Activated CD4-positive, alpha-beta T cell treated with anti-CD3 and anti-CD28 coated beads, Interleukin-2, amount 10 ng/mL, durations not matched to agents 7 days and 5 days (primary cell): ENCODE measurements at regions not wholly inside any gene's neighbourhood (a gene's known extent, or its start where the extent isn't known, plus 50 kb on each side); places are given as distances from the start of the nearest gene placed in this dataset.
"Not testable (repeated sequence)": the region's sequence is repeated elsewhere in the genome, so short reads cannot be mapped to it uniquely, and the experiment has no call there.

Experiments used
- CTCF ChIA-PET: fragments of 350-600 bp; sonication (Branson Sonifier 250); formaldehyde crosslinking; loops from one replicate; lab custom pipeline; 2021; ENCODE audit warnings: antibody characterized with exemption; lab: Charles Lee
- POLR2A ChIA-PET: fragments of 350-600 bp; sonication (Branson Sonifier 250); formaldehyde crosslinking; loops from one replicate; lab custom pipeline; 2021; ENCODE audit warnings: antibody characterized with exemption; lab: Charles Lee
- DNase-seq: peaks from one replicate; pipeline ENCODE4 v3.0.0-alpha.2; 2020
- H3K27ac Mint-ChIP-seq: one replicate; pipeline ENCODE4 v1.8.0; 2021; ENCODE audit warnings: mild to moderate bottlenecking, moderate library complexity, mixed read lengths
- H3K27me3 Mint-ChIP-seq: one replicate; pipeline ENCODE4 v1.8.0; 2021; ENCODE audit warnings: mixed read lengths
- H3K36me3 Mint-ChIP-seq: one replicate; pipeline ENCODE4 v1.8.0; 2021; ENCODE audit warnings: low read depth, mixed read lengths
- H3K4me1 Mint-ChIP-seq: one replicate; pipeline ENCODE4 v1.8.0; 2021; ENCODE audit warnings: mixed read lengths
- H3K4me3 Mint-ChIP-seq: one replicate; pipeline ENCODE4 v1.8.0; 2021; ENCODE audit warnings: mild to moderate bottlenecking, moderate library complexity, mixed read lengths
- H3K9me3 Mint-ChIP-seq: one replicate; pipeline ENCODE4 v1.8.0; 2021; ENCODE audit warnings: mixed read lengths

DNA sequence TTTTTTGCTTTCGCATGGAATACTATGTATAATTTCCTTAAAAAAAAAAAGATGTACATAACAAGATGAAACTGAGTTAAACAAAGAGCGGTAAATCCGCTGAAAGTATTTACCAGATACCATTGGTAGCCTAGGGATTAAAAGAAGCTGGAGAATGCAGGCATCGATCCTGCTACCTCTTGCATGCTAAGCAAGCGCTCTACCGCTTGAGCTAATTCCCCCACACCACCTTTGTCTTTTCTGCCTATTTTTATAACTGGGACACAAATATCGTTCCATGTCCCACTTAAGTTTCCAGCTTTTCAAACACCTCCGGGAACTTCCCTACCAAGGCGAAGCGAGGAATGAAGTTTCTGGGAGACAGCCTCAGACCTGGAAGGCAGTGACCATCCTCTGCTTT lies 498.4 kb downstream of the PRIM2 start:
- POLR2A ChIA-PET, H3K4me1 Mint-ChIP-seq, H3K27ac Mint-ChIP-seq, DNase-seq, H3K4me3 Mint-ChIP-seq, H3K36me3 Mint-ChIP-seq, H3K9me3 Mint-ChIP-seq: not testable (repeated sequence)
- CTCF ChIA-PET, result interaction anchor here (0.6 kb wide), 1 partner anchor 29 kb away, joined by 3 read pairs; no protein-coding TSS in a partner anchor
- peaks cover 36% of the 10 kb centered on the region for H3K27me3 Mint-ChIP-seq

DNA sequence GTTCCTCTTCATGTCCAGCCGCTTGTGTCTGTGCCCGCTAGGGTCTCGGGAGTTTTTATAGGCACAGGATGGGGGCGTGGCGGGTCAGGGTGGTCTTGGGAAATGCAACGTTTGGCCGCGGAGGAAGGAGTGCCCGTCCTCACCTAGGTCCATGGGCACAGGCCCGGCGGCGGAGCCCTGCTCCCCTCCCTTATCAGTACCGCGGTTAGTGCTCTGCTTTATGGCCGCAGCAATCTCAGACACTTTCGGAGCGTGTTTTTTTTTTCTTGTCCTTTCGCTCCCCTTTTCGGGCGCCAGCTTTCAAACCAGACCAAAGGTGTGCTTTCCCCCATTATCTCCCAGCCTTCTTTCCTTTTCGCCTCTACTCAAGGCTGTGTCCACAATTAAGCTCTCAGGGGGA lies 503.9 kb downstream of the PRIM2 start:
- H3K4me3 Mint-ChIP-seq, DNase-seq, H3K9me3 Mint-ChIP-seq, H3K4me1 Mint-ChIP-seq, POLR2A ChIA-PET, H3K36me3 Mint-ChIP-seq, H3K27ac Mint-ChIP-seq, CTCF ChIA-PET: not testable (repeated sequence)
- peaks cover 40% of the 10 kb centered on the region for H3K27me3 Mint-ChIP-seq

DNA sequence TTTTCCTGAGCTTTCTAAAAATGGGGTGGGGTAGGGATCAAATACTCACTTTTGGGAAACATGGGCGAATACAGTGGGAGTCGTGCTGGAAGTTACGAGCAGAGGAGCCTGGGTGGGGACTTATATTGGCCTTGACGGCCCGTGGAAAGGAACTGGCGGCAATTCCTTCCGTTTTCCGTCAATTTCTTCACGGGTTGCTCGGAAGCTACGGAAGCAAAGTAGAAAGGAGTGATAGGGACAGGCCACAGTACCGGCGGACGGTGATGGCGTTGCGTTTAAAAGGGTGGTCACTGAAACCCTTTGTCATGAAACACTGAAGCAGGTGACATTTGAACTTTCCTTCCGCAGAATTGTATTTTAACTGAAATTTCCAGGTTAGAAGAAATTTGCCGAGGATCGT lies 505.0 kb downstream of the PRIM2 start:
- H3K4me1 Mint-ChIP-seq, H3K9me3 Mint-ChIP-seq, POLR2A ChIA-PET, DNase-seq, CTCF ChIA-PET, H3K36me3 Mint-ChIP-seq: not testable (repeated sequence)
- Mint-ChIP-seq H3K27ac (peak overlapping the region; percentile 62), H3K27me3 (peaks cover 34% of the 10 kb centered on the region), H3K4me3 (peak overlapping the region; percentile 10)

DNA sequence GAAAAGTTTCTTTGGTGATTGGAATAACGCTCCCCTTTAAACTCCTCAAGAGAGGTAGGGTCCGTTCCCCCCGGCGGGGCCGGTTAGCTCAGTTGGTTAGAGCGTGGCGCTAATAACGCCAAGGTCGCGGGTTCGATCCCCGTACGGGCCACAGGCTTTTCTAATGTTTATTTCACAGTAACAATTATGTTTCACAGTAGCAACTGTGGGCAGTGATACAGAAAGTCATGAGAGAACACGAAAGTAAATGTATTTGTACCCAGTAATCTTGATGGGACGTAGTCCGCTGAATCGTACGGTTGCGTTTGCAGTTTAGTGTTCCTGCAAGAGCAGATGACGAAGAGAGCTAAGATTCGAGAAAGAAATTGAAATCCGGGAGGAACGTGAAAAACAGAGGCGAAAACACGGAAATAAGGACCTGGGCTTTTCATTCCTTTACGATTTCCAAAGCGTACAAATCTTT lies 505.5 kb downstream of the PRIM2 start:
- no peak for DNase-seq
- no peak overlapping the region for H3K4me3 Mint-ChIP-seq
- peaks cover 30% of the 10 kb centered on the region for H3K27me3 Mint-ChIP-seq
- H3K27ac Mint-ChIP-seq, result no peak overlapping the region
- H3K36me3 Mint-ChIP-seq, result no peaks in the 10 kb centered on the region
- ChIA-PET CTCF (no interaction called here), POLR2A (no interaction called here)
- peaks cover 3% of the 10 kb centered on the region for H3K9me3 Mint-ChIP-seq
- H3K4me1 Mint-ChIP-seq, result no peaks in the 10 kb centered on the region

DNA sequence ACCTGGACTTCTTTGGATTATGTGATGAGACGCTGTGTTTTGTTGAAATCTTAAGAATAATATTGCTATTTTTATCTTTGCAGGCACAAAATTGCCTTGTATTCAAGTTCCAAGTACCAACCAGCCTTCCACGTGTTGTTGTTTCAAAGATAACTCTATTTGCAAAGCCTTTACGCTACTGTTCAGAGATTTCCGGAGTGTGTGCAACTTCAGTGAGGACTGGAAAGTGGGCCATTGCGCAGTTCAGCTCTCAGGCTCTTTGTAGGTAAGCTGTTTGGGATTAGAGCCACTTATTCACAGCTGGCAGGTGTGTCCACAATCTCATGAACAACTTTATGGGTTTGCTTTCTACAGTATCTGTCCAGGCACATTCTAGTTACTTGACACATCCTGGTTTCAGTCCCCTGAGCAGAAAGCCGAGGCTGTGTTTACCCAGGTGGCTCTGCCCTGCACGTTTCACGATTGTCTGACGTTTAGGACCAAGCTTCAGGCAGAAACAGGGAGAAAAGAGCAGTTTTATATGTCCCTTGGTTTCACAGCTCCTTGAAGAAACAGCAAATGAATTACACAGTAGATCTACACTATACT lies 520.3 kb downstream of the PRIM2 start:
- POLR2A ChIA-PET, H3K27ac Mint-ChIP-seq, H3K36me3 Mint-ChIP-seq, H3K4me3 Mint-ChIP-seq, DNase-seq, H3K4me1 Mint-ChIP-seq, H3K9me3 Mint-ChIP-seq, H3K27me3 Mint-ChIP-seq, CTCF ChIA-PET: not testable (repeated sequence)

DNA sequence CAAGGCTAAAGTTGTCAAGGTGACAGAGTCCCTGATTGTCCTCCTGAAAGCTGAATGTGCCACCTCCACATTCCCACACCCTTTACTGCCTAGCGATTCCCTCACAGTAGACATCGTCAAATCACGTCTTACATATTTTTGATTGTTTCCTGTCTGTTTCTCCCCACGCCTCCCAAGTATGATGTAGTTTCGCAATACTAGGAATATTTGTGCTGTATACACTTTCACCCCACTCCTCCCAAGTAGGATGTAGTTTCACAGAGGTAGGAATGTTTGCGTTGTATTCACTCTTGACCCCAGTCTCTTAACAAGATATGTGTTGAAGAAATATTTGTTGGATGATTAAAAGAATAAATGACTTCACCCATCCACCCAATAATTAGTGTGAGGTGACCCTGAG lies 524.1 kb downstream of the PRIM2 start:
- H3K4me1 Mint-ChIP-seq, H3K36me3 Mint-ChIP-seq, H3K4me3 Mint-ChIP-seq, H3K9me3 Mint-ChIP-seq, CTCF ChIA-PET, POLR2A ChIA-PET, H3K27me3 Mint-ChIP-seq, H3K27ac Mint-ChIP-seq, DNase-seq: not testable (repeated sequence)

DNA sequence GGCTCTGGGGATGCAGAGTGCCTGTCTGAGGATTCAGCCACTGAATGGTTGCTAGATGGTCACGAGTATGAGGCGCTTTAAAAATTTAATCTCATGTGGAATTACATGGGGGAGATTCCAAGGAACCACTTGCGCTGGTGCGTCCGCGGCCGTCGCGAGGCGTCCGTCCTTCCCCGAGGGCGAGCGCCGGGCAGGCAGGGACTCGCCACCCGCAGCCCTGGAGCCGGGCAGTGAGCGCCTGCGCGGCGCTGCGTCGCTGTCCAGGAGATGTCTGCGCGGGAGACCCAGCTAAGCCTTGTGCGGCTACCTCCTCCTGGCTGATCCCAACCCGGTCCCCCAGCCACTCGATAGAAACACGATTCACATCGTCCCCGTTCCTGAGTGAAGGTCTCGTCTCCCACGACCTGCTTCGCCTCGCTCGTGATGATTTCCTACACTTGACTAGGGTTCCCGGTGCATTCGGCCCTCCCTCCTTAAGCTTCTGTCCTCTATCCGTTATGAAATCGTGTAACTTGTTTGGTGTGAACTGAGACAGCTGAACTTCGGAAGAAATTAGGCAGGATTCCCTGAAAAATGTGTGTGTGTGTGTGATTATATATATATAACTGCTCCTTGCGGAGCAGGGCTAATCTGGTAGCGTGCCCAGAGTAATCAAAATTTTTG lies 536.4 kb downstream of the PRIM2 start:
- DNase-seq, H3K4me1 Mint-ChIP-seq, POLR2A ChIA-PET, H3K4me3 Mint-ChIP-seq, H3K27ac Mint-ChIP-seq, H3K36me3 Mint-ChIP-seq, H3K9me3 Mint-ChIP-seq, CTCF ChIA-PET: not testable (repeated sequence)
- peaks cover 18% of the 10 kb centered on the region for H3K27me3 Mint-ChIP-seq

DNA sequence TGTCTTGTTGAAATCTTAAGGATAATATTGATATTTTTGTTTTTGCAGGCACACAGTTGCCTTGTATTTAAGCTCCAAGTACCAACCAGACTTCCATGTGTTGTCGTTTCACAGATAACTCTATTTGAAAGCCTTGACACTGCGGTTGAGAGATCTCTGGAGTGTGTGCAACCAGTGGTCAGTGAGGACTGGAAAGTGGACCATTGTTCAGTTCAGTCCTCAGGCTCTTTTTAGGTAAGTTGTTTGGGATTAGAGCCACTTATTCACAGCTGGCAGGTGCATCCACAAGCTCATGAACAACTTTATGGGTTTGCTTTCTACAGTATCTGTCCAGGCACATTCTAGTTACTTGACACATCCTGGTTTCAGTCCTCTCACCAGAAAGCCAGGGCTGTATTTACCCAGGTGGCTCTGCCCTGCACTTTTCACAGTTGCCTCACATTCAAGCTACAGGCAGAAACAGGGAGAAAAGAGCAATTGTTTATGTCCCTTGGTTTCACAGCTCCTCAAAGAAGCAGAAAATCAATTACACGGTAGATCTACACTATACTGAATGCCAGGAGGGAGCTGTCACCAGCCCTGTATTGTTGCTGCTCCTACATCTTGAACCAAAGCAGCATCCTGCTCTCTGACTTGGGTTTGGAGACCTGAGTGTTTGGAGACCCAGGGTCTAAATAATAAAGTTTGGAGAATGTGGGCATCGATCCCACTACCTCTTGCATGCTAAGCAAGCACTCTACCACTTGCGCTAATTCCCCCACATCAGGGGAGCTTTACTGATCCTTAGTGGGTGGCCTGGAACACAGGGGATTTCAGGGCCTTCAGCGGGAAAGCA lies 543.3 kb downstream of the PRIM2 start:
- H3K36me3 Mint-ChIP-seq, DNase-seq, H3K27me3 Mint-ChIP-seq, H3K4me1 Mint-ChIP-seq, H3K27ac Mint-ChIP-seq, POLR2A ChIA-PET, H3K4me3 Mint-ChIP-seq, H3K9me3 Mint-ChIP-seq, CTCF ChIA-PET: not testable (repeated sequence)

DNA sequence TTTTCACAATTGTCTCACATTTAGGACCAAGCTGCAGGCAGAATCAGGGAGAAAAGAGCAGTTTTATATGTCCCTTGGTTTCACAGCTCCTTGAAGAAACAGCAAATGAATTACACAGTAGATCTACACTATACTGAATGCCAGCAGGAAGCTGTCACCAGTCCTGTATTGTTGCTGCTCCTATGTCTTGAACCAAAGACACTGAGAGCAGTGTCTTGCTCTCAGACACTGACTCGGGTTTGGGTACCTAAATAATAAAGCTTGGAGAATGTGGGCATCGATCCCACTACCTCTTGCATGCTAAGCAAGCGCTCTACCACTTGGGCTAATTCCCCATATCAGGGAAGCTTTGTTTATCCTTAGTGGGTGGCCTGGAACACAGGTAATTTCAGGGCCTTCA lies 552.7 kb downstream of the PRIM2 start:
- POLR2A ChIA-PET, H3K27me3 Mint-ChIP-seq, H3K4me1 Mint-ChIP-seq, H3K27ac Mint-ChIP-seq, DNase-seq, H3K9me3 Mint-ChIP-seq, H3K36me3 Mint-ChIP-seq, H3K4me3 Mint-ChIP-seq, CTCF ChIA-PET: not testable (repeated sequence)

DNA sequence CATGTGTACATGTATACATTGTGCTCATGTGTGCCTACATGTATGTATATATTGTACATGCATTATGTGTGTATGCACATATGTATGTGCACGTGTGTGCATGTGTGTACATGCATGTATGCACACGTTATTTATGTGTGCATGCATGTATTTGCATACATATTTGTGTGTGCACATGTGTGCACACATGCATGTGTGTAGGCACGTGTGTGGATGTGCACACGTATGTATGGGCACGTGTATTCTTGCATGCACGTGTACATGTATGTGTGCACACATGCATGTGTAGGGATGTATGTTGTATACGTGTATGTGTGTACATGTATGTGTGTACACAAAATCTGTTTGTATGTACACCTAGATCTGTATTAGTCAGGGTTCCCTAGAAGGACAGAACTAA lies 556.0 kb downstream of the PRIM2 start:
- H3K4me3 Mint-ChIP-seq, H3K27me3 Mint-ChIP-seq, CTCF ChIA-PET, H3K9me3 Mint-ChIP-seq, H3K36me3 Mint-ChIP-seq, H3K27ac Mint-ChIP-seq, H3K4me1 Mint-ChIP-seq, POLR2A ChIA-PET, DNase-seq: not testable (repeated sequence)

DNA sequence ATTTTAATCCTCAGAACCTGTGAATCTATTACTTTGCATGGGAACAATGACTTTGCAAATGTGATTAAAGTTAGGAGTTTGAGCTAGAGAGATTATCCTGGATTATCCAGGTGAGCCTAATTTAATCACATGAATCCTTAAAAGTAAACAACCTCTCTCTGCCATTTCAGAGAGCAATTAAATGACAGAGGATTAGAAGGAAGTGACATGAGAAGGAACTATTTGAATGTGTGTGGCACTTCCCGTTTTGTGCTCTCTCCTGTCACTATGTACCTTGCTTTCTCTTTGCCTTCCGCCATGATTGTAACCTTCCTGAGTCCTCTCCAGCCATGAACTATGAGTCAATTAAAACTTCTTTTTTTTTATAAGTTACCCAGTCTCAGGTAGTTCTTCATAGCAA lies 559.2 kb downstream of the PRIM2 start:
- H3K4me1 Mint-ChIP-seq, POLR2A ChIA-PET, H3K9me3 Mint-ChIP-seq, CTCF ChIA-PET, H3K27ac Mint-ChIP-seq, H3K4me3 Mint-ChIP-seq, H3K36me3 Mint-ChIP-seq, DNase-seq, H3K27me3 Mint-ChIP-seq: not testable (repeated sequence)

DNA sequence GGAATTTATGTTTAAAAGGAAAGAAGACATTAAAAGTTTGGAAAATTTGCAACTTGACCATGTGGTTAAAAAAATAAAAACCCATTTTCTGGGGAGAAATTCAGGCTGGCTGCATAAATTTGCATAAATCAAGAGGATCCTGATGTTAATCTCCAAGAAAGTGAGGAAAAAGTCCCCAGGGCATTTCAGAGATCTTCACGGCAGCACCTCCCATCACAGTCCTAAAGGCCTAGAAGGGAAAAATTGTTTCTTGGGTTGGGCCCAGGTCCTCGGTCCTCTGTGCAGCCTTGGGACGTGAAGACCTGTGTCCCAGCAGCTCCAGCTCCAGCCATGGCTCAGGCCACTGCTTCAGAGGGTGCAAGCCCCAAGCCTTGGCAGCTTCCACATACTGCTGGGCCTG lies 560.3 kb downstream of the PRIM2 start:
- H3K9me3 Mint-ChIP-seq, H3K4me3 Mint-ChIP-seq, POLR2A ChIA-PET, CTCF ChIA-PET, H3K27me3 Mint-ChIP-seq, H3K27ac Mint-ChIP-seq, H3K36me3 Mint-ChIP-seq, H3K4me1 Mint-ChIP-seq, DNase-seq: not testable (repeated sequence)

DNA sequence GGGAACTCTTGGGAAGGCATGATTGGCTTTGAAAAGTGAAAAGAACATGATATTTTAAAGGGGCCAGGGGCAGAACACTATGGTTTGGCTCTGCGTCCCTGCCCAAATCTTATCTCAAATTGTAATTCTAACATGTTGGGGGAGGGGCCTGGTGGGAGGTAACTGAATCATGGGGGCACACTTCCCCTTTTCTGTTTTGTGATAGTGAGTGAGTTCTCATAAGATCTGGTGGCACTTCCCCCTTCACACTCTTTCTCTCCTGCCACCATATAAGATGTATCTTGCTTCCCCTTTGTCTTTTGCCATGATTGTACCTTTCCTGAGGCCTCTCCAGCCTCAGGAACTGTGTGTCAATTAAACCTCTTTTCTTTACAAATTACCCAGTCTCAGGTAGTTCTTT lies 561.4 kb downstream of the PRIM2 start:
- H3K4me1 Mint-ChIP-seq, DNase-seq, H3K9me3 Mint-ChIP-seq, H3K4me3 Mint-ChIP-seq, CTCF ChIA-PET, H3K36me3 Mint-ChIP-seq, H3K27me3 Mint-ChIP-seq, H3K27ac Mint-ChIP-seq, POLR2A ChIA-PET: not testable (repeated sequence)
